BLaER1 treated with 17β-estradiol and CSF1 and Interleukin-3, amounts not matched to agents 10 nM and 100 nM (cell line): ENCODE measurements at regions not wholly inside any gene's neighbourhood (a gene's known extent, or its start where the extent isn't known, plus 50 kb on each side); places are given as distances from the start of the nearest gene placed in this dataset.

Experiments
- H3K27ac ChIP-seq, 11 experiments: shearing (Covaris generic); formaldehyde crosslinking; 2 replicates each; pipeline ENCODE4 v1.8.1; 2022
- H3K27me3 ChIP-seq, 11 experiments: shearing (Covaris generic); formaldehyde crosslinking; 2 replicates each; pipeline ENCODE4 v1.8.1; 2022
- H3K36me3 ChIP-seq, 11 experiments: shearing (Covaris generic); formaldehyde crosslinking; 2 replicates each; pipeline ENCODE4 v1.8.1; 2022
- H3K4me1 ChIP-seq, 10 experiments: shearing (Covaris generic); formaldehyde crosslinking; 2 replicates each; pipeline ENCODE4 v1.8.1; 2022
- H3K4me2 ChIP-seq, 11 experiments: shearing (Covaris generic); formaldehyde crosslinking; 2 replicates each; pipeline ENCODE4 v1.8.1; 2022
- H3K4me3 ChIP-seq, 10 experiments: shearing (Covaris generic); formaldehyde crosslinking; 2 replicates each; pipeline ENCODE4 v1.8.1; 2022
- H3K9ac ChIP-seq, 11 experiments: shearing (Covaris generic); formaldehyde crosslinking; 2 replicates each; pipeline ENCODE4 v1.8.1; 2022
- H3K9me3 ChIP-seq, 11 experiments: shearing (Covaris generic); formaldehyde crosslinking; replicated peaks in 1 of 11; 2 replicates each; pipeline ENCODE4 v1.8.1; 2022
- H4K20me1 ChIP-seq, 11 experiments: shearing (Covaris generic); formaldehyde crosslinking; 2 replicates each; pipeline ENCODE4 v1.8.1; 2022
- Cebpa-rat ChIP-seq, 11 experiments: shearing (Covaris generic); IDR thresholded peaks; 2 replicates each; pipeline ENCODE4 v1.8.1; 2022

DNA sequence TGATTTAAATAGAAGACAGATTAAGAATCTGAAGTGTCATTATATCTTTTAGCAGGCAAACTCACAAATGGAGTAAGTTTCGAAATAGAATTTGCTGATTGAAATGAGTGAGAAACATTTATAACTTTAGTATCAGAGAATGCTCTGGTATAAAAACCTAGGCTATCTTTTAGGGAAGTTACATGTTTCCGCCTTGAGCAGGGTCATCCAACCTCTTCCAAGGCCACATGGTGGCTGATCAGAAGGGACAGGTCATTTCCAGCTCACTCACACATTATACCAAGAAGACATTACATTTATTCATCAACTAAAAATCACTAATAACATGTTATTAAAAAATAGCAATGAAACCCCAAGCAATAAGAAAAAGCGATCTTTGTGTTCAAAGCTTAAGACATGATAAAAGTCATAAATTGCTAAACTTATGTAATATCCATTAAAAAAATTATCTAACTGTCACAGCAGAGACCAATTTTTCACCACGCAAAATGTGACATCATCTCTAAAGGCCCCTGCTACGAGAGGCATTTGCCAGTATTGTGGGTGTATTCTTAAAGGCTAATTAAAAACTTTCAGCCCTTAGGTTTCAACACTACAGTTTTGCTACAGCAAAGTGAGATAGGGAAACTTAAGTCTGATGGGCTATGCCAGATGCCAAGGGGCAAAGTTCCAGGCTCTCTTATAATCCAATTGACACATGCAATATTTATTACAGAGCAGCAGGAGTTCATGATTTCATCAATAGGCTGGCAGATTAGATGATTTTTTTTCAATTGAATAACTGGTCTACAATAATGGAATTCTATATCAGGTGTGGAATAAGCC, 240.4 kb upstream of the TBL1XR1 start:
- no peak for TF ChIP-seq Cebpa-rat (IDR thresholded peaks at IDR 0.05)

DNA sequence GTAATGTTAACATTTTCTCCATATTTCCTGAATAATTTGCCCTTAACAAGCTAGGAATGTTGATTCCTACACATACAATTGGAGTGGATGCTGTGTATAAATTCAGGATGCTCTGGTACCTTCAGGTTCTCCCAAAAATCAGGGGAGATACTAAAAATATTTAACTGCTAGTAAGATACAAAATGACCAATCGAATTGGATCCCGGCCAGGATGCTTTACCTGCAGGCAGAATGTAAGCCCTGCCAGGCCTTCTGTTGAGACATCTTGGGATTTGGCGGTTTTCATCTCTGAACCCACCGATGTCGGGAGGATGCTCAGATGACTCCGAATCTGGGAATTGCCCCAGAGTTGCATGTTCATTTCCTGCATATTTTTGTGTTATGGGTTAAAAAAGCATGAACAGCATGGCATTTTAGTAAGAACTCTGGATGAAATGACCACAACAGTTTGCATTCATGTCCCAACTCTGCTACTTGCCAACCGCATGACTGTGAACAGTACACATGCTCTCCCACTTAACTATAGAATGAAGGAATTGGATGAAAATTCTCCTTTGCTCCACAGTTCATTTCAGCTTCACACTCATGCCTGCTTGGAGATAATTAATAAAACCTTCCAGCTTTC, 241.4 kb upstream of the TBL1XR1 start:
- no peak for TF ChIP-seq Cebpa-rat (IDR thresholded peaks at IDR 0.05)
- Histone ChIP-seq H4K20me1 (no peaks in the 10 kb centered on the region), H3K36me3 (no peaks in the 10 kb centered on the region), H3K4me2 (no peak overlapping the region), H3K4me1 (peaks cover 0 to 11% (median 2%) of the 10 kb centered on the region in 10 experiments; a peak in 7 of 20 replicates), H3K27ac (no peak overlapping the region), H3K9ac (no peak overlapping the region), H3K9me3 (peaks cover 0 to 19% (median 6%) of the 10 kb centered on the region in 11 experiments; a peak in 9 of 22 replicates), H3K27me3 (no peaks in the 10 kb centered on the region), H3K4me3 (no peak overlapping the region)

More for the DNA sequence above, 240.4 kb upstream of the TBL1XR1 start:
- H3K36me3 ChIP-seq = no peaks in the 10 kb centered on the region
- no peaks in the 10 kb centered on the region for H3K27me3 ChIP-seq
- H4K20me1 ChIP-seq = no peaks in the 10 kb centered on the region
- H3K4me3 ChIP-seq = no peak overlapping the region
- H3K4me2 ChIP-seq = no peak overlapping the region
- H3K27ac ChIP-seq = no peak overlapping the region
- no peak overlapping the region for H3K9ac ChIP-seq
- peaks cover 0 to 11% (median 2%) of the 10 kb centered on the region in 10 experiments; a peak in 7 of 20 replicates for H3K4me1 ChIP-seq
- peaks cover 0 to 24% (median 14%) of the 10 kb centered on the region in 11 experiments; a peak in 19 of 22 replicates for H3K9me3 ChIP-seq

DNA sequence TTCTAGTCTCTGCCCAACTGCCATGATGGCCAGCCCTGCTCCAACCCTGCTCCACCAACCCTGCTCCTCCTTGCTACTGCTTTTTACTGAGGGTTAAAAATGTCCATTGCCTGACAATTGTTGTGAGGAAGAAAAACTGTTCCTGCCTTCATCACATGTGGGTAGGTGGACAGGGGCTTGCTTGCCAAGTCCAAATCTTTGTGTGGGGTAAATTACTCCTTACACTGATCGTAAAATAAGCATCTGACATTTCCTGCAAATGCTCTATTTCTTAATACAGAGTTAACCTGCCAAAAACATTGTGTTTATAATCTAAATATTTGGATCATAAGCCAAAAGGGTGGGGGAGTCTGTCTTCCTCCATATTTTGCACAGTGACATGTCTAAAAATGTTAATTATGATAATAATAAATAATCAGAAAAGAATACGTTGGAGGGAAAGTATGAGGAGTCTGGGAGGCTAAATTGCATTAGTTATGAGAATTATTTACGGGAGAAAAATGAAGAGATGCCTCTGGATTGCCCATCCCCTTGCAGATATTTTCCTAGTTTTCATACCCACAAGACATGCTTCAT, 242.5 kb upstream of the TBL1XR1 start:
- no peak overlapping the region for H3K27ac ChIP-seq
- no peak for TF ChIP-seq Cebpa-rat (IDR thresholded peaks at IDR 0.05)
- H3K27me3 ChIP-seq = no peaks in the 10 kb centered on the region
- no peak overlapping the region for H3K4me2 ChIP-seq
- H3K4me1 ChIP-seq = peaks cover 0 to 11% (median 2%) of the 10 kb centered on the region in 10 experiments; a peak in 7 of 20 replicates
- no peaks in the 10 kb centered on the region for H4K20me1 ChIP-seq
- H3K9me3 ChIP-seq = peaks cover 0 to 17% (median 1%) of the 10 kb centered on the region in 11 experiments; a peak in 7 of 22 replicates
- no peak overlapping the region for H3K4me3 ChIP-seq
- no peaks in the 10 kb centered on the region for H3K36me3 ChIP-seq
- H3K9ac ChIP-seq = no peak overlapping the region

DNA sequence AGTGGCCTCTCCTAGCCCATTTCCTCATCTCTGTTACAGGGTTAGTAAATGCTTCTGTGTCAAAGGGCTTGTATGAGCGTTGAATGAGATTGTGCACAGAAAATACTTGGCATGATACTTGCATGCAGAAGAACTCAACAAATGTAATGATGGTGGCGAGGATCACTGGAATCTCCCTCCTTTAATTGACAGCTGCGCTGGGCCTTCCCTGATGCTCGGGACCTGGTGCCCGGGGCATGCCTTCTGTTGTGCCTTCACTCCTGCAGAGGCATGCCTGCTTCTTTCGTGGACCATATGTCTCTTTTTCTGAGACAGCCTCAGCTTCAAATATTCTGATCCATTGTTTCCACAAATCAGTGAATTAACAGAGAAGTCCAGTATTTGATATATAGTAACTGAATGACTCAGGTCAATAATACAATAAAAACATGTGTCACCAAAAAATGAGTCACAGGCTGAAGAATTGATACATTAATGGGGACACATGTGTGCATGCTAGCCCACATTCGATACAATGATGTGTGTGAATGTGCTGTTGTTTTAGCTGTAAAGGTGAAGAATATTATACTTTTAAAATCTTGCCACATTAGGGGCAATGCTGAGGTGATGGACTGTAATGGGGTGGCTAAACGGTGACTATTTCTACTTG, 243.3 kb upstream of the TBL1XR1 start:
- Histone ChIP-seq H4K20me1 (no peaks in the 10 kb centered on the region), H3K27ac (no peak overlapping the region), H3K4me1 (peaks cover 0 to 11% (median 2%) of the 10 kb centered on the region in 10 experiments; a peak in 7 of 20 replicates), H3K4me3 (no peak overlapping the region), H3K27me3 (no peaks in the 10 kb centered on the region), H3K9me3 (peaks cover 0 to 23% (median 4%) of the 10 kb centered on the region in 11 experiments; a peak in 8 of 22 replicates), H3K36me3 (no peaks in the 10 kb centered on the region), H3K4me2 (no peak overlapping the region), H3K9ac (no peak overlapping the region)
- TF ChIP-seq Cebpa-rat (IDR thresholded peaks at IDR 0.05) = no peak

DNA sequence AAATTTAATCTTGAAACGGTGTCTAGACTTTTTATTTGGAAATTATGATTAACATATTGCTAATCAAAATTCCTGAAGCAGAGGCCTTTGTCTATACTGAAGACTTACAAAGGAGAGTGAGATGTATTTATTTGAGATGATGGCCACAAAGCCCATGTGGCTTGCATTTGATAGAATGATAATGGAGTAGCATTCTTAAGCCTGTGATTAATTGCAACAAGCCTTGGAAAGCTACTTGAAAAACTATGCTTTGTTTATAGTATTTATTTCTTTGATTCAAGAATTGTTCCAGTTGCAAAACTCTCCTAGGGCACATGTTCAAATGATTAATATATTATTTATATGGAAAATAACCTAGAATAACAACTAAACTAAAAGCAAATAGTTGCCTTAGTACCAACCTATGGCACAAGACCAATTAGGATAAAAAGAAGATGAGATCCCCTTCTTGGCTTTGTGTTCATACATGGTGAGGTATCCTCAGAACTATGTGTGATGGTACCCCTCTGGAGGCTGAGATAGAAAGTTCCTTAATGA, 244.1 kb upstream of the TBL1XR1 start:
- Histone ChIP-seq H3K4me2 (0 out of 22 replicates have a peak overlapping the region, but pooled peaks of 1 of the 11 experiments have one; percentile 1), H3K9ac (no peak overlapping the region), H3K27me3 (no peaks in the 10 kb centered on the region)

DNA sequence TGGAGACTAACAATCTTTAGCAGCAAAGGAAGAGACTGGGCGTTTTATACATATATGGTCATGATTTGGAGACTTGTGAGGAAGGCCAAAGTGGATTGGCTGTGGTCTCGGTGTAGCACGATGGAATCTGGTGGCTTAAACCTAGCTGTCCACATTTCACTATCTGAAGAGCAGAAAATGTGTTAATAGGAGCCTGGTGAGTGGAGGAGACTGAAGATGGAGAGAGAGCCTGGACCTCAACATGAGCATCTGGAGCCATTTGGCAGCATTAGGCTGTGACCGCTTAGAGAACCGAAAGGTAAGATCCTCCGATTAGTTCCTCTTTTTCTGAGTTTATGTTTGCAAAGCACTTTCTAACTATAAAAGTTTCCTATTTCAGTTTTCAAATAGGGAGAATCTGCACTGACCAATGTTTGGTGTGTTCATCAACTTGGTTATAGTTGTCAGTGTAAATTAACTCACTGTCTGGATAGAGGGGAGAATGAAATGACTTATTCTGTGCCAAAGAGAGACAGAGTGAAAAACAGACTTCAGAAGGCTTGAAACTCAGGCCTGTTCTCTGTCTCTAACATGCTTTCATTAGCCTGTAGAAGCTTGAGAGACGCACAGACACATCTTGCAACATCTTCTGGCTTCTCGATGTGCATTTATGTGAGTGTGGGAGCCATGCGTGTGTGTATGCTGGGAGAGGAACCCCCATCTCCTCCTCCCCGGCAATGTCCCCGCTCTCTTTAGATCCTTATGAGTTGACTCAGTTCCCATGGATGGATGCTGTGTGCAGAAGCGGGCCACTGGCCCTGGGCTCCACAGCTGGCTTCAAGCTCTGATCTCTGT, 244.7 kb upstream of the TBL1XR1 start:
- peaks cover 0 to 22% (median 2%) of the 10 kb centered on the region in 10 experiments; a peak in 7 of 20 replicates for H3K4me1 ChIP-seq
- no peaks in the 10 kb centered on the region for H3K27me3 ChIP-seq
- H4K20me1 ChIP-seq = no peaks in the 10 kb centered on the region
- peaks cover 0 to 26% (median 8%) of the 10 kb centered on the region in 11 experiments; a peak in 9 of 22 replicates for H3K9me3 ChIP-seq
- TF ChIP-seq Cebpa-rat (IDR thresholded peaks at IDR 0.05) = no peak
- no peaks in the 10 kb centered on the region for H3K36me3 ChIP-seq
- no peak overlapping the region for H3K4me3 ChIP-seq
- no peak overlapping the region for H3K27ac ChIP-seq
- peak overlapping the region in 3 of 11 experiments; percentile 1 to 62 (median 19); a peak in 4 of 22 replicates for H3K4me2 ChIP-seq
- no peak overlapping the region for H3K9ac ChIP-seq

More for the DNA sequence above, 244.1 kb upstream of the TBL1XR1 start:
- Histone ChIP-seq H3K4me1 (peaks cover 0 to 16% (median 2%) of the 10 kb centered on the region in 10 experiments; a peak in 7 of 20 replicates), H3K36me3 (no peaks in the 10 kb centered on the region), H3K4me3 (no peak overlapping the region), H3K9me3 (peaks cover 0 to 23% (median 5%) of the 10 kb centered on the region in 11 experiments; a peak in 9 of 22 replicates), H3K27ac (no peak overlapping the region), H4K20me1 (no peaks in the 10 kb centered on the region)
- no peak for TF ChIP-seq Cebpa-rat (IDR thresholded peaks at IDR 0.05)

DNA sequence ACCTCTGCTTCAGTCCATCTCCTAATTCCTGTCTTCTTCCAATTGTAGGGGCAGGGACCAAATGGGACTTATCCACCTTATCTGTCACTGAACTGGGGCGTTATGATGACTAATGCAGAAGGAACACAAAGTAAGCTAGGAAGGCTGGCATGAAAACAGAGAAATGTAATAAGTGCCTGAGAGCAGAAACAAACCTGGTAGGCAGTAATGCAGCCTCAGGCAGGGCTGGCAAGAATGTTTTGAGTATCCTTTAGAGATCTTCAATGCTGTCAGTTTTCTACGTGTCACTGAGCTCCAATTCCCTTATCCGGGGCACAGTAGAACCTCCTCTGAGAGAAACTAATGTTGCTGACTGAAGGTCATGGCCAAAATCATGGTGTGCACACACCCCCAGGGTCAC, 246.2 kb upstream of the TBL1XR1 start:
- Histone ChIP-seq H3K4me2 (no peak overlapping the region), H3K9ac (no peak overlapping the region), H3K4me1 (peaks cover 0 to 22% (median 2%) of the 10 kb centered on the region in 10 experiments; a peak in 7 of 20 replicates), H3K9me3 (peaks cover 0 to 32% (median 10%) of the 10 kb centered on the region in 11 experiments; a peak in 12 of 22 replicates), H3K27me3 (no peaks in the 10 kb centered on the region), H3K36me3 (no peaks in the 10 kb centered on the region), H3K27ac (no peak overlapping the region), H3K4me3 (no peak overlapping the region), H4K20me1 (no peaks in the 10 kb centered on the region)
- TF ChIP-seq Cebpa-rat (IDR thresholded peaks at IDR 0.05) = no peak

DNA sequence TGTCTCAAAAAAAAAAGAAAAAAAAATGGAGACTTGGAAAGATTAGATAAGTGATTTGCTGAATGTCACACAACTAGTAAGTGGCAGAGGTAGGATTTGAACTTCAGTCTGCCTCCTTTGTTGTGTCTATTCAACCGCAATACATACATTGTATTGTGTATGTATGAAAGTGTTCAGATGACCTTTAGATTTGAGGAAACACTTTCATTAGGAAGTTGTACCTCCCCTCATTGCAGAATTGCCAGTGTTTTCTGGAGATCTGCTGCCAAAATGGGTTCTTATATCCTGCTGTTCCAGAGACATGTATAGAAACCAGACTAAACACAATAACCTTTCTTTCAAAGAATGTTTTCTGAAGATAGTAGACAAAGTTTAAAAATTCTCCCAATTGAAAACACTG, 247.4 kb upstream of the TBL1XR1 start:
- H4K20me1 ChIP-seq = no peaks in the 10 kb centered on the region
- peaks cover 0 to 23% (median 7%) of the 10 kb centered on the region in 10 experiments; a peak in 14 of 20 replicates for H3K4me1 ChIP-seq
- no peak overlapping the region for H3K4me2 ChIP-seq
- no peak overlapping the region for H3K9ac ChIP-seq
- H3K27ac ChIP-seq = no peak overlapping the region
- no peak overlapping the region for H3K4me3 ChIP-seq
- no peaks in the 10 kb centered on the region for H3K36me3 ChIP-seq
- no peak for TF ChIP-seq Cebpa-rat (IDR thresholded peaks at IDR 0.05)
- no peaks in the 10 kb centered on the region for H3K27me3 ChIP-seq
- peaks cover 0 to 39% (median 18%) of the 10 kb centered on the region in 11 experiments; a peak in 15 of 22 replicates for H3K9me3 ChIP-seq
